ENCODE measurements at regions not wholly inside any gene's neighbourhood (a gene's known extent, or its start where the extent isn't known, plus 50 kb on each side); places are given as distances from the start of the nearest gene placed in this dataset.

- no peak for TF ChIP-seq EP300 (IDR thresholded peaks at IDR 0.05; ENCODE audit: borderline replicate concordance)
- no peak for TF ChIP-seq CEBPB (IDR thresholded peaks at IDR 0.05)
- no peak for TF ChIP-seq TAF1 (IDR thresholded peaks at IDR 0.05; ENCODE audit: low read depth)
- TF ChIP-seq TCF12 (IDR thresholded peaks at IDR 0.05; ENCODE audit: low read depth): no peak
Observed at GRCh38 chr11:45400591-45400990, 114.5 kb upstream of the SYT13 start.

Data from Ishikawa (cell line).